ENCODE measurements at regions not wholly inside any gene's neighbourhood (a gene's known extent, or its start where the extent isn't known, plus 50 kb on each side); places are given as distances from the start of the nearest gene placed in this dataset.

DNA sequence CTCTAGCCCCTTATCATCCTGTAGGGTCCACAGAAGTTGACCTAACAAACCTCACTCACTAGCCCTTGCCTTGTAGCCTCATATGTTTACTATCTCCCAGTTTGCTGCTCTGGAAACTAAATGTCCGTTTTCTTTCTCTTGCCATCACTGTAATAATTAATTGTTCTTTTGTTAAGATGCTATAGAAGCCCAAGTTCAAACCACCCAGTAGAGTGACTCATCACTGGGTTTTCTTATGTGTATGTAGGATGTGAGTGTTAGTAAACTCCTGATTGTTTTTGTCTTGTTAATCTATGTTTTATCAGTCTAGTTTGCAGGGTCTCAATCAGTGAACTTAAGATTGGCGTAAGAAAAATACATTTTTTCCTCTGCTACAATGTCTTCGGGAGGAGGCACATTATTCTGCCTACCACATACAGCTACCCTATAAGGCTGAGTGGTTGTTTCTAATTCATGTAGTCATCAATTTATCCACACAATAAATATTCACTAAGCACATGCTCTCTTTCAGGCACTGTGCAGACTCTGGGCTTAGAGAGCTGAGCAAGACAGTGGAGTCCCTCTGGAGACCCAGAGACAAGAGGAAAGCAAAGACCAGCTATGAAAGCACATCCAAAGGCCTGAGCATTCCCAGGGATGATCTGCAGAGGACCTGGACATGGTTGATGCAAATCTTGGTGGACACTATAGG lies 474.1 kb upstream of the AKR1E2 start (continued):
- TF ChIP-seq MYC (IDR thresholded peaks at IDR 0.05; ENCODE audit: low read depth, low read length) (no peak), MYC (CRISPR knock-in tag; IDR thresholded peaks at IDR 0.05; ENCODE audit: borderline replicate concordance, low read depth) (no peak)

- H3K4me1 ChIP-seq (replicated peaks in 1 of 2; ENCODE audit: control insufficient read depth in 2 of 2, insufficient read depth in 2 of 2, low read length in 2 of 2): no peaks in the 10 kb centered on the region
- H3K27ac ChIP-seq (ENCODE audit: extremely low read depth, low read depth, low read length): no peak overlapping the region
- H3K36me3 ChIP-seq (ENCODE audit: control insufficient read depth, insufficient read depth, low read length): no peaks in the 10 kb centered on the region
- no peaks in the 10 kb centered on the region for H3K79me2 ChIP-seq (ENCODE audit: control insufficient read depth, insufficient read depth, low read length)
- POLR2A ChIA-PET: no interaction called here
- TF ChIP-seq, protein P1, sequence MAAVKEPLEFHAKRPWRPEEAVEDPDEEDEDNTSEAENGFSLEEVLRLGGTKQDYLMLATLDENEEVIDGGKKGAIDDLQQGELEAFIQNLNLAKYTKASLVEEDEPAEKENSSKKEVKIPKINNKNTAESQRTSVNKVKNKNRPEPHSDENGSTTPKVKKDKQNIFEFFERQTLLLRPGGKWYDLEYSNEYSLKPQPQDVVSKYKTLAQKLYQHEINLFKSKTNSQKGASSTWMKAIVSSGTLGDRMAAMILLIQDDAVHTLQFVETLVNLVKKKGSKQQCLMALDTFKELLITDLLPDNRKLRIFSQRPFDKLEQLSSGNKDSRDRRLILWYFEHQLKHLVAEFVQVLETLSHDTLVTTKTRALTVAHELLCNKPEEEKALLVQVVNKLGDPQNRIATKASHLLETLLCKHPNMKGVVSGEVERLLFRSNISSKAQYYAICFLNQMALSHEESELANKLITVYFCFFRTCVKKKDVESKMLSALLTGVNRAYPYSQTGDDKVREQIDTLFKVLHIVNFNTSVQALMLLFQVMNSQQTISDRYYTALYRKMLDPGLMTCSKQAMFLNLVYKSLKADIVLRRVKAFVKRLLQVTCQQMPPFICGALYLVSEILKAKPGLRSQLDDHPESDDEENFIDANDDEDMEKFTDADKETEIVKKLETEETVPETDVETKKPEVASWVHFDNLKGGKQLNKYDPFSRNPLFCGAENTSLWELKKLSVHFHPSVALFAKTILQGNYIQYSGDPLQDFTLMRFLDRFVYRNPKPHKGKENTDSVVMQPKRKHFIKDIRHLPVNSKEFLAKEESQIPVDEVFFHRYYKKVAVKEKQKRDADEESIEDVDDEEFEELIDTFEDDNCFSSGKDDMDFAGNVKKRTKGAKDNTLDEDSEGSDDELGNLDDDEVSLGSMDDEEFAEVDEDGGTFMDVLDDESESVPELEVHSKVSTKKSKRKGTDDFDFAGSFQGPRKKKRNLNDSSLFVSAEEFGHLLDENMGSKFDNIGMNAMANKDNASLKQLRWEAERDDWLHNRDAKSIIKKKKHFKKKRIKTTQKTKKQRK (IDR thresholded peaks at IDR 0.05; ENCODE audit: borderline replicate concordance, low read depth, low read length): no peak
- TF ChIP-seq ZNF3 (CRISPR knock-in tag; IDR thresholded peaks at IDR 0.05): no peak
- TF ChIP-seq ZFP91 (CRISPR knock-in tag; IDR thresholded peaks at IDR 0.05): no peak
- TF ChIP-seq DDX20 (tag; IDR thresholded peaks at IDR 0.05; ENCODE audit: low read depth): no peak
- TF ChIP-seq ARID3A (IDR thresholded peaks at IDR 0.05; ENCODE audit: borderline replicate concordance, low read depth, low read length): no peak
- TF ChIP-seq PML (IDR thresholded peaks at IDR 0.05; ENCODE audit: low read length): no peak
- TF ChIP-seq DEAF1 (CRISPR knock-in tag; IDR thresholded peaks at IDR 0.05): no peak
- TF ChIP-seq NR2F6 (CRISPR knock-in tag; IDR thresholded peaks at IDR 0.05): no peak
- ATAC-seq (no peak), DNase-seq (ENCODE audit: extremely low read depth in 1 of 4, low spot score in 3 of 4) (no peak), FAIRE-seq (no peak)
- intact Hi-C loops (cut with micrococcal nuclease) (no loop called here), in situ Hi-C loops (cut with MboI) (no loop called here)
- H3K9me1 ChIP-seq (ENCODE audit: control insufficient read depth, insufficient read depth, low read length): no peaks in the 10 kb centered on the region
- H3K9ac ChIP-seq (ENCODE audit: insufficient read depth in 1 of 2, low read depth in 2 of 2, low read length in 2 of 2): no peak overlapping the region
- BruUV-seq (replicated peaks): no TSS peak
- H2AFZ ChIP-seq (ENCODE audit: low read depth, low read length): no peak overlapping the region
- WGBS (ENCODE audit: insufficient coverage, low coverage, missing lambda C conversion rate): 0% methylated on average over 6 of the region's 6 CpGs
- H4K20me1 ChIP-seq (replicated peaks; ENCODE audit: control insufficient read depth, insufficient read depth, low read length): no peaks in the 10 kb centered on the region
- H3K27me3 ChIP-seq (ENCODE audit: control insufficient read depth in 2 of 2, insufficient read depth in 2 of 2, low read length in 2 of 2): no peaks in the 10 kb centered on the region
- H3K9me3 ChIP-seq (replicated peaks; ENCODE audit: control insufficient read depth, insufficient read depth, low read depth, low read length): no peaks in the 10 kb centered on the region
- CTCF ChIA-PET (ENCODE audit: low intra/inter-chr PET ratio): no interaction called here
- H3K4me2 ChIP-seq (ENCODE audit: insufficient read depth, low read length): no peak overlapping the region
- no peak overlapping the region for H3K4me3 ChIP-seq
Observed at GRCh38 chr10:4347397-4347796, 478.6 kb upstream of the AKR1E2 start.

All from K562 (cell line).